ENCODE measurements at regions not wholly inside any gene's neighbourhood (a gene's known extent, or its start where the extent isn't known, plus 50 kb on each side); places are given as distances from the start of the nearest gene placed in this dataset.

DNA sequence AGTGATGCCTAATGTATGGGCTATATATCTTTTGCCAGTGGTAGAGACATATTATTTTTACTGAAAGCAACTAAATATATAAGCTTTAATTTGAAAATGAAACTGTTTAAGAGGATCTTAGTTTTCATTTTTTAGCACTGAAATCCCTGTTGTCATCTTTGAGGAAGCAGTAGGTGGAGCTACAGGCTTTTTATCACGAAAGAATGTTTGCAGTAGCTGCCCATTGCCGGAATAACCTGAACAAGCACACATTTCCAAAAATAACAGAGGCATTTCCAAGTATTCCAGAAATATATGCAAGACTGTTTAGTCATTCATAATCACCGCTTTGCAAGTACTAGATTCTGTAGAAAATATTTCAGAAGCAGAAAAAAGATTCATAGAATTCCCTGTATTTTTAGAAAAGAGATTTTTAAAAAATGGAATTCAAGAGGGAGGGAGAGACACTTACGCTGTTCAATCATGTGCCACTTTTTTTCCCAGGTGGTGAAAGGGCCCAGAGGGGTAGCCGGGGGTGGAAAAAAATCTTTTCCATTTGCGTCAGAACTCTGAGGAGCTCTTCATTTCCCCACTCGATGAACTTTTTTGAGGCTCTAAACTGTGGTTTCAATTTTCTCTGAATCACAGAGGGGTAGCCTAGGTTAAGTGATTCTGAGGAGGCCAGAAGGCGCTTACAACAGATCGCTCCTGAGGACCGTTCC, 142.5 kb upstream of the FERMT1 start:
- peak in 2 of 3 donors; percentile 14 to 15 for DNase-seq (ENCODE audit: low read depth in 3 of 3, low spot score in 2 of 3)

DNA sequence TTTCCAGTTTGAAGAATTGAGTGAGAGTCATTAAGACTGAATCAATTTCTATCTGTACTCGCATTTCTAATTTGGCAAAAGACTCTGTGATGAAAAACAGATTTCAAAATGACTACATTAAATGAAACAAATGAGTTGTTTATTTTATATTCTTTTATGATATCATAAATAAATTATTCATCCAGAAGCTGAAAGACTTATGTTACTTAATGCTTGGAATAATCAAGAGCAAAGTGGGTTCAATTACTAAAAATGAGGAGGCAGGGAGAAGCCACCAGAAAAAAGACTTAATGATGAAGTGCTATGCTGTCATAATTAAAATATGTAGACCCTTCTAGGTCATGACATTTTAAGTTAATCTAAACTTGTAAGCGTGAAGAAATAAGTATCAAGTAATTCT, 130.6 kb upstream of the FERMT1 start:
- no peak for DNase-seq (ENCODE audit: low read depth in 3 of 3, low spot score in 2 of 3)

DNA sequence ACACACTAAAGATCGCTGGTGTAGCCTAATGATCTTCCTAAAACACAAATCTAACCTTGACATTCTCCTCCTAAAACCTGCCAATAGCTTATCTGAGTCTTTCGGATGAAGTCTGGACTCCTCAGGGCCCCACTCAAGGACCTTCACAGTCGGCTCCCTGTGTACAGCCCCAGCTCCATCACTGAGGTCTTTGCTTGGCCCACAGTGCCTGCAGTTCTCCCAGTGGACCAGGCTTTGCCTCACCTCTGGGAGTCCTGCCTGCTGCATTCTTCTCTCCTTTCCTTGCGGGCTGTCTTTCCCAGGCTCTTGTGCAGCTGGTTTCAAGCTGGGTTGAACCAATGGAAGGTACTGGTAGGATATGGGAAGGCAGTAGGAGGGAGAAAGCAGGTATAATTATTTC, 122.6 kb upstream of the FERMT1 start:
- DNase-seq (ENCODE audit: low read depth in 3 of 3, low spot score in 2 of 3), result no peak

DNA sequence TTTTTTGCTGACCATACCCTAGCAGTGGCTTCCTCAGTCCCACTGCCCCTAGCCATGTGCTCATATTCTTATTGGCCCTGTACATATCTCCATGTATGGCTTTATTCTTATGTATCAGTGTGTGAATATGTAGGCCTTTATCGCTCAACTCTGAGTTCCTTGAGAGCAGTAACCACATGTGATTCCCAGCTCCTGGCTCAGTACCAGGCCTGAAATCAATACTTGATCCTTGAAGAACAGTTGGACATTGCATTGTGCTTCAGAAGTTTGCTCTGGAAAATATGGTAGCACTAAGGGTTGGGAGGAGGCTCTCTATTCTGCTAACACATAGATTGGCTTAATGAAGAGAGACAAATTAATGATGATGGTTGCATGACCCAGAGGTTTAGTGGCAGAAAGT, 118.8 kb upstream of the FERMT1 start:
- DNase-seq (ENCODE audit: low read depth in 3 of 3, low spot score in 2 of 3), result no peak

DNA sequence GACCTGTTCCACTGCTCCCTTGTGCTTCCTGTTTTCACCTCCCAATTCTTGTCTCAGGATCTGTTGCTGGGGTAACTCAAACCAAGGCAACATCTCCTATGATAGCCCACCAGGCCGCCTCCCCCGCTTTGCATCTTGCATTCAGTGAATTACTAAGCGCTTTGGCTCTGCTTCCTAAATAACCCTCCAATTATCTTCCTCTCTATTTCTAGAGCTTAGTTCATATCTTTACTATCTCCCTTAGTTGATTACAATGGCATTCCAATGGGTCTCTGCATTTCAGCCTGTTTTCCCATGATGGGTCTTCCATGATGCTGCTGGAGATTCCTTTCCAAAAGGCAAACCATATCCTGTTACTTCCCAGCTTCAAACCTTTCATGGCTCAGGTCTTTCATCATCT, 117.2 kb upstream of the FERMT1 start:
- DNase-seq (ENCODE audit: low read depth in 3 of 3, low spot score in 2 of 3), result no peak

DNA sequence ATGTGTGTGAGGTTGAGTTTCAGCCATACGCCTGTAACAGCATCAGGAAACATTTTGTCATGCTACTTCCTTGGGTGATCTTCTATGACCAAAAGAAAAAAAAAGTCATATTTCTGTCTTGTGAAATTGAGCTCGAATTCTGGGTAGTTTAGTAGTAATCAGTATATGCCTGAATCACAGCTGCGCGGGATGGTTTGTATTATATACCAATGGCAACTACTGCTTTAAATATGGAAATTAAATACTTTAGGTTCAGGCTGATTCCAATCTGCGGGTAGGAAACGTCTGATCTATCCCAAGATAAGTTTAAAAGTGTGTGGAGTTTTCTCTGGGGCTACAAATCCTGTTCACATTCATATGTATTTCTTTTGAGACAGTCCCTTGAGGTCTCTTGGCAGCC, 115.6 kb upstream of the FERMT1 start:
- no peak for DNase-seq (ENCODE audit: low read depth in 3 of 3, low spot score in 2 of 3)

DNA sequence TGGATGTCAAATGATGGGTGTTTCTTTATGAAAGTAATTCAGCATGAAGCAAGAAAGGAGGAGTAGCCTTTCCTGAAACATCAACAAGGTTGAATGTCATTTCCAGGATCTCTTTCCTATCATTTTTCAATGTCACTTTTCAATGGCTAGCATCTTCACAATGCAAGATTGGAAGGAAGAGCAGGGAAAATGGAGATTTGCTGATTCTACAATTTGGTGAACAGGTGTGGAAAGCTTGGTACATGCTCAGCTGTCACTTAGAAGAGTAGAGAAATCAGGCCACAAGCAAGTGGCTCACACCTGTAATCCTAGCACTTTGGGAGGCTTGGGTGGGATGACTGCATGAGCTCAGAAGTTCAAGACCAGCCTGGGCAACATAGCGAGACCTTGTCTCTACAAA, 112.7 kb upstream of the FERMT1 start:
- DNase-seq (ENCODE audit: low read depth in 3 of 3, low spot score in 2 of 3), result no peak

DNA sequence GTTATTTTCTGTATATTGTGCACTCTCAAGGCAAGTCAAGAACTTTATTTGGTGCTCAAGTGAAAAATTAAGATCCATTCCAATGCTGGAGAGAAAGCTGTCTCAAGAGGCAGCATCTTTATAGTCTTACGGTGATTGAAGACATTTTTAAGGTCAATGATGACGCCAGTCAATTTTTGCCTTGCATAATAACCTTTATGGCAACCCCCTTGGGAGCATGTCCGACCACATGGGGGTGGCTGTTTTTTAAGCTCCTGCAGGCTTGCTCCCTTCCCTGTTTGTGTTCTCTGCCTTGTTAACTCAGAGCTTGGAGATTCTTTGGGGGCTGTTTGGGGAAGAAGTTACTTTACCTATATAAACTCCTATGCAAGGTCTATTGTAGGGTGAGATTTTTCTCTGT, 109.6 kb upstream of the FERMT1 start:
- no peak for DNase-seq (ENCODE audit: low read depth in 3 of 3, low spot score in 2 of 3)

DNA sequence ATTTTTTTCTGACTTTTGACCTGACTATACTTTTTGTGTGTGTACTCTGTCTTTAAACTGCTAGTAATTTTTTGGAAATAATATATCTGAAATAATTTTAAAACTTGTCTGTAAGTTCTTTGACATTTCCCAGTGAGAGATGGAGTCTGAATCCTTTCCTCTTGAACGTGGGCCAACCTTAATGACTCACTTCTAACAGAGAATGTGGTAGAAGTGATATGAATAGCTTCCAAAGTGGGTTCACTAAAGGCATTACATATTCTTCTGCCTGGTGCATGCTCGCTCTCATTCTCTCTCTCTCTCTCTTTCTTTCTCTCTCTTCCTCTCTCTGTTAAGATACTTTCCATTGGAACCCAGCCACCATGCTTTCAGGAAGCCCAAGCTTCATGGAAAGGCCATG, 108.7 kb upstream of the FERMT1 start:
- DNase-seq (ENCODE audit: low read depth in 3 of 3, low spot score in 2 of 3), result no peak

DNA sequence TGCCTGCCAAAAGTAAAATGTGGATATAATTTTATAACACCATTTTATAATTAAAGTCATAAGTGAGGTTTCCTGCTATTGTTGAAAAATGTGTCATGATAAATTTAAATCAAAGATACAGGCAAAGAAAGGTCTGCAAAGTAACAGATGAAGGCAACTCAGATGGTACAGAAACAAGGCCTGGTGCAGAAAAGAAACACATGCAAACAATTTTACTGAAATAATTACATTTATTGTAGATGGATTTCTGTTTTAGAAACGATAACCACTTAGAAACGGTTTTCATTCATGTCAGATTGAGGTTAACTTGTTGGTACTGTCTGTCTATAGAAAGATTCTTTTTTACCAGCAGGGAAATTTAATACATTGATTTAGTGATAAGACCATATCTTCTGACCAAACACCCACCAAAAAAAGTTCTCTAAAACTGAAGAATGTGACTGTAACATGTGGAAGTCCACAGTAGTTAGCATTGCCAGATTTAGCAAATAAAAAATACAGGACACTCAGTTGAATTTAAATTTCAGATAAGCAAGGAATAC, 105.5 kb upstream of the FERMT1 start:
- no peak for DNase-seq (ENCODE audit: low read depth in 3 of 3, low spot score in 2 of 3)

DNA sequence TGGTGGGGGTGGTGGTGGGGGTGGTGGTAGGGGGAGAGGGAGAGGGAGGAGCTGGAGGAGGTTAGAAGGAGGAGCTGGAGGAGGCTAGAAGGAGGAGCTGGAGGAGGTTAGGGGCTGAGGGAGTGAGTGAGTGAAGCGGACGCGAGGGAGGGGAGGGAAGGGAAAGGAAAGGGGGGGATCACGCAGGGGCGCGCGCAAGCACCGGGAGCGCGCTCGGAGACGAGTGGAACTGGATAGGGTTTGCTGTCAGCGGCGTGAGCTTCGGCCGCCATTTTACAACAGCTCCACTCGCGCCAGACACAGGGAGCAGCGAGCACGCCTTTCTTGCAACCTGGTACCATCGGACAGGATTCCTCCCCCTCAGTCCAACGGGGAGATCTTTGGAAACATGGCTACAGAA, 90.5 kb upstream of the FERMT1 start:
- DNase-seq (ENCODE audit: low read depth in 3 of 3, low spot score in 2 of 3), result no peak

DNA sequence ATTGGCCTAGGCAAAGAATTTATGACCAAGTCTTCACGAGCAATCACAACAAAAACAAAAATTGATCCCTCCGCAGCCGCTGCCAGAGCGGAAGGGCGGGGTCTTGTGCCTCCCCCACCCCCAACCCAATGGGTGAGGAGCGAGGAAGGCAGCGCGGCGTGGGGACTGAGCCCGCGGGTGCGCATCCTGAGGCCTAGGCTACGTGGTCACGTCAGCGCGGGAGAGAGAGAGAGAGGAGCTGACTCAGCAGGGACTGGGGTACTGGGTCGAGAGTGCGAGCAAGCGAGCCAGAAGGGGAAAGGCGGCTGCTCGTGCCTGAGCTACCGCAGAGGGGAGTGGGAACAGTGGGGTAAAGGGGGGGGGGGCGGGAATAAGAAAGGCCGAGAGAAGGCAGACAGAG, 90.1 kb upstream of the FERMT1 start:
- DNase-seq (ENCODE audit: low read depth in 3 of 3, low spot score in 2 of 3), result no peak

DNA sequence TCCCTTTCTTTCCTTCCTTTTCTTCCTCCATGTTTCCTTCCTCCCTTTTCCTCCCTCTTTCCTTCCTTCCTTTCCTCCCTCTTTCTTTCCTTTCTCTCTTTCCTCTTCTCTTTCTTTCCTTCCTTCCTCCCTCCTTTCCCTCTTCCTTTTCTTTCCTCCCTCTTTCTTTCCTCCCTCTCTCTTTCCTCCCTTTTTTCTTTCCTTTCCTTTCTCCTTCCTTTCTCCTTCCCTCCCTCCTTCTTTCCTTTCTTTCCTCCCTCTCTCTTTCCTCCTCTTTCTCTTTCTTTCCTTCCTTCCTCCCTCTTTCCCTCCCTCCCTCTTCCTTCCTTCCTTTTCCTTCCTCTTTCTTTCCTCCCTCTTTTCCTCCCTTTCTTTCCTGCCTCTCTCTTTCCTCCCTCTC, 86.3 kb upstream of the FERMT1 start:
- DNase-seq (ENCODE audit: low read depth in 3 of 3, low spot score in 2 of 3), result no peak

DNA sequence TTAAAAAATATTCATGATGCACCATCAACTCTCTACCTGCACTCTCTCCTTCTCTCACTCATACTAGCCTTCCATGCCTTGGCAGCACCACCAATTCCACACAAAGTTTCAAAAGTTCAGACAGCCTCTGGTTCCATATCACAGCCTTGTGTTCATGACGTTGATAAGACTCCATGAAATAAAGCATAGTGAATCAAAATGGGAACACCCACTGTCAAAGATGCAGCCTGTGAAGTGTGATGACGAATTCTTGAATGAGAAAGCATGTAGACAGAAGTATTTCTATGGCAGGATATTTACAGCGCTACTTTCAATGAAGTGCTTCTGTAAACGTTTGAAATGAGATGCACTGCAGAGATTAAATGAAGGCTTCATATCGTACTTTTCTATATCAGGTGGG, 77.3 kb upstream of the FERMT1 start:
- DNase-seq (ENCODE audit: low read depth in 3 of 3, low spot score in 2 of 3), result no peak

DNA sequence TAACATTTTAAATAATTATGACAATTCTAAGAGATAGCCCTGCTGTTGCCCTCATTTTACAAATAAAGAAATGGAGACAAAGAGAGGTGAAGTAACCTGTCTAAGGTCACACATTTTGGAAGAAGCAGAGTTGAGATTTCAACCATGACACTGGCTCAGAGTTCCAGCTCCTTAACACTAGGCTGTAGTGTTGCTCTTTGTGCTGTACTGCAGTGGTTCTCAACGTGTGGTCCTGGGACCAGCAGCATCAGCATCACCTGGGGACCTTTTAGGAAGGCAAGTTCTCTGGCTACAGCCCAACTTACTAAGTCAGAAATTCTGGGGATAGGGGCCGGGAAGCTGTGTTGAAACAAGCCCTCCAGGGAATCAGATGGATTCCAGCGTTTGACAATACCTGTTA, 62.4 kb upstream of the FERMT1 start:
- no peak for DNase-seq (ENCODE audit: low read depth in 3 of 3, low spot score in 2 of 3)

DNA sequence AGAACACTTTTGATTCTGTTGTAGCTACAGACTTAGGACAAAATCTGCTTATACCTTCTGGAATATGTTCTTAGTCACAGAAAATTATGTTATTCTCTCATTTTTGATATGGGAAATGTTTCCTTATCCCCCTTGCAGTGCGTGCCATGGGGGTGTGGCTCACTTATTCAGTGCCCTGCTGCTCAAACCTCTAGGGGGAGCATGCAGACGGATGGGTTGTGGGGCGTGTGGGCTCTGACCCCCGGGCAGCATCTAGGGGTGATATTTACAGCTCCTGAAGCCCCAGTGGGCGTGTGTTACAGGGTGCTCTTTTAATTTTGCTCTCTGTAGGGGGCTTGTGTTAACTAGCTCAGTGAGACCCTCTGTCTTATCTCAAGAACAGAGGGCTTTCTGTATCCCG, 61.3 kb upstream of the FERMT1 start:
- no peak for DNase-seq (ENCODE audit: low read depth in 3 of 3, low spot score in 2 of 3)

DNA sequence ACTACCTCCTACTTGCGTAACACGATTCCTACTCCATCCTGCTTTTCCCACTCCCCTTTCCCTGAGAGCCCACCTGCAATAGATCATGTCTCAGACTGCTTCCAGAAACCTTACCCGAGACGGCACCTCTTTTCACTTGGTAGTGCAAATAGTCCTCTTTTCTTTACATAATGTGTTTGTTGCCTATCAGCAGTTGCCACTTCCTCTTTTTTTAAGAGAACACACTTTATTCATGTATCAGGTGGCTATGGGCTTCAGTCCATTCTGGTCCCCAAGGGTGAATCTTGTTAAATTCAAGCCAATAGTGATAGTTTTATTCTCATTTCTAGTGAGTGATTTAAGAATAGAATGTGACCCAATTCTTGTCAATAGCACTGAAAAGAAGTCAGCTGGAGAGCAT, 57.7 kb upstream of the FERMT1 start:
- no peak for DNase-seq (ENCODE audit: low read depth in 3 of 3, low spot score in 2 of 3)

DNA sequence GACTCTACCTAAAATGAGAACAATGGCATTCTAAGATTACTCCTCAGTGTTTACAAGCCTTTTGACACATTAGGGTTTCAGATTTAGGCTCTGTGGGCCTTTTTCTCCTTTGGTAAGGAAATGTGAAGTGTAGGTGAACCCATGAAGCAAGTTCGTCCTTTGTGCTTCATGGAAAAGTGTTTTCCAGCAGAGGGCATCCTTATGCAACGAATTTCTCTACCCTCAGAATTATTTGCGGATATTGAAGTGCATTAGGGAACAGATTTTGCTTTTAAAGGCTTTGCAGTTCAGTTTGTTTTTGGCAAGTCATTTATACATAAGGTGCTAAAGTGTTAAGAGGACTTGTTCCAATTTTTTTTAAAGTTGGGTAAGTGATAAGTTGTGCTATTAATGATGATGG, 55.7 kb upstream of the FERMT1 start:
- DNase-seq (ENCODE audit: low read depth in 3 of 3, low spot score in 2 of 3), result peak in 1 of 3 donors; percentile 16

DNA sequence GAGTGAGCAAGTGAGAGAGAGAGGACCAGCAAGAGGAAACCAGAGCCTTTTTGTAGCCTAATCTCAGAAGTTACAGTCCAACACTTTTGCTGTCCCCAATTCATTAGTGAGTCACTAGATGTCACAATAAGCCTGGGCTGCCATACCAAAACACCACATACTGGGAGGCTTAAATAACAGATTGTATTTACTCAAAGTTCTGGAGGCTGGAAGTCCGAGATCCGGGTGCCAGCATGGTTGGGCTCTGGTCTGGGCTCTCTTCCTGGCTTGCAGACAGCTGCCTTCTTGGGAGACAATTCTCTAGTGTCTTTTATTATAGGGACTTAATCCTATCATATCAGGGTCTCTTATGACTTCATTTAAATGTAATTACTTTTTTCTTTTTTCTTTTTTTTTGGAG, 50.7 kb upstream of the FERMT1 start:
- no peak for DNase-seq (ENCODE audit: low read depth in 3 of 3, low spot score in 2 of 3)
